ENCODE measurements at regions not wholly inside any gene's neighbourhood (a gene's known extent, or its start where the extent isn't known, plus 50 kb on each side); places are given as distances from the start of the nearest gene placed in this dataset.

- no peak overlapping the region for H3K4me3 ChIP-seq (replicated peaks; ENCODE audit: insufficient read depth, low read length)
- TF ChIP-seq POLR2AphosphoS5 (IDR thresholded peaks at IDR 0.05; ENCODE audit: low read depth) (no peak), GABPA (IDR thresholded peaks at IDR 0.05; ENCODE audit: low read depth) (no peak), CTCF (IDR thresholded peaks at IDR 0.05; ENCODE audit: insufficient read depth, low read length) (no peak), SPI1 (IDR thresholded peaks at IDR 0.05; ENCODE audit: borderline replicate concordance, low read depth) (no peak), REST (IDR thresholded peaks at IDR 0.05; ENCODE audit: insufficient replicate concordance, low read depth) (no peak)
- no peak for DNase-seq (ENCODE audit: low read depth in 1 of 2, low spot score in 1 of 2)
- no peak overlapping the region for H3K27ac ChIP-seq (replicated peaks)
- H3K27me3 ChIP-seq (ENCODE audit: insufficient read depth, poor library complexity, severe bottlenecking), result no peaks in the 10 kb centered on the region
Measured at GRCh38 chr17:71399221-71399620, 721.6 kb upstream of the SOX9 start.

GRCh38 chr17:71399649-71400048, 721.2 kb upstream of the SOX9 start:
- no peak for DNase-seq (ENCODE audit: low read depth in 1 of 2, low spot score in 1 of 2)
- TF ChIP-seq REST (IDR thresholded peaks at IDR 0.05; ENCODE audit: insufficient replicate concordance, low read depth), result no peak
- TF ChIP-seq SPI1 (IDR thresholded peaks at IDR 0.05; ENCODE audit: borderline replicate concordance, low read depth), result no peak
- TF ChIP-seq POLR2AphosphoS5 (IDR thresholded peaks at IDR 0.05; ENCODE audit: low read depth), result no peak
- TF ChIP-seq CTCF (IDR thresholded peaks at IDR 0.05; ENCODE audit: insufficient read depth, low read length), result no peak
- H3K27ac ChIP-seq (replicated peaks), result no peak overlapping the region

GRCh38 chr17:71402007-71402406, 718.8 kb upstream of the SOX9 start:
- no peak overlapping the region for H3K27ac ChIP-seq (replicated peaks)
- H3K27me3 ChIP-seq (ENCODE audit: insufficient read depth, poor library complexity, severe bottlenecking), result no peaks in the 10 kb centered on the region
- no peak for TF ChIP-seq GABPA (IDR thresholded peaks at IDR 0.05; ENCODE audit: low read depth)
- DNase-seq (ENCODE audit: low read depth in 1 of 2, low spot score in 1 of 2), result no peak
- no peak overlapping the region for H3K4me3 ChIP-seq (replicated peaks; ENCODE audit: insufficient read depth, low read length)

More at GRCh38 chr17:71399649-71400048, 721.2 kb upstream of the SOX9 start:
- H3K27me3 ChIP-seq (ENCODE audit: insufficient read depth, poor library complexity, severe bottlenecking), result no peaks in the 10 kb centered on the region
- no peak overlapping the region for H3K4me3 ChIP-seq (replicated peaks; ENCODE audit: insufficient read depth, low read length)

DNA sequence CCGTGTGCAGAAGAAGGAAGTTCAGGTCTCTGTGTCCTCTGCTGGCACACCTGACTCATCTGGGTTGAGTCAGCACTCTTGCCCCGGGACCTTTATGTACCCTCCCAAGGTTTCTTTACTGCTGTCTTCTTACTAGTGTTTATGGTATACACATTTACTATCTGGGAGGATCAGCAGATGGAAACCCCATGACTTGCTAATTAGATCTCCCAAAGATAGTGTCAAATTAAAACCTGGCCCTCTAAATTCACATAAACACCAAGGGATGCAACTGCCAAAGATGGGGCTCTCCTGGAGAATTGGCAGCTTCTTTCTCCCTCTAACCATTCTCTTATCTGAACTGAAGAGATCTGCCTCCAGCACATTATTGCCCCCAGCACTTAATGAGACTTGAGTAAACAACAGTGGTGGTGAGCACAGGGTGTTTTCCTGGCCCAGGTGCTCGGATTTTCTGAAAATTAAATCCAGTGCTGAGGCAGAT, 718.1 kb upstream of the SOX9 start:
- no peak overlapping the region for H3K27ac ChIP-seq (replicated peaks)
- H3K27me3 ChIP-seq (ENCODE audit: insufficient read depth, poor library complexity, severe bottlenecking), result no peaks in the 10 kb centered on the region
- no peak overlapping the region for H3K4me3 ChIP-seq (replicated peaks; ENCODE audit: insufficient read depth, low read length)
- TF ChIP-seq REST (IDR thresholded peaks at IDR 0.05; ENCODE audit: insufficient replicate concordance, low read depth), result no peak
- no peak for TF ChIP-seq SPI1 (IDR thresholded peaks at IDR 0.05; ENCODE audit: borderline replicate concordance, low read depth)
- no peak for TF ChIP-seq POLR2AphosphoS5 (IDR thresholded peaks at IDR 0.05; ENCODE audit: low read depth)
- no peak for TF ChIP-seq CTCF (IDR thresholded peaks at IDR 0.05; ENCODE audit: insufficient read depth, low read length)
- no peak for TF ChIP-seq GABPA (IDR thresholded peaks at IDR 0.05; ENCODE audit: low read depth)
- no peak for DNase-seq (ENCODE audit: low read depth in 1 of 2, low spot score in 1 of 2)

Measured in HL-60 (cell line).